GM18511 (cell line): ENCODE measurements at regions not wholly inside any gene's neighbourhood (a gene's known extent, or its start where the extent isn't known, plus 50 kb on each side); places are given as distances from the start of the nearest gene placed in this dataset.

Experiments
- ATAC-seq: cut with Tn5 transposase; IDR thresholded peaks from one replicate; pipeline ENCODE4 v1.9.1; 2021; ENCODE audit warnings: mild to moderate bottlenecking, moderate library complexity; ENCODE audit not compliant: unreplicated experiment

DNA sequence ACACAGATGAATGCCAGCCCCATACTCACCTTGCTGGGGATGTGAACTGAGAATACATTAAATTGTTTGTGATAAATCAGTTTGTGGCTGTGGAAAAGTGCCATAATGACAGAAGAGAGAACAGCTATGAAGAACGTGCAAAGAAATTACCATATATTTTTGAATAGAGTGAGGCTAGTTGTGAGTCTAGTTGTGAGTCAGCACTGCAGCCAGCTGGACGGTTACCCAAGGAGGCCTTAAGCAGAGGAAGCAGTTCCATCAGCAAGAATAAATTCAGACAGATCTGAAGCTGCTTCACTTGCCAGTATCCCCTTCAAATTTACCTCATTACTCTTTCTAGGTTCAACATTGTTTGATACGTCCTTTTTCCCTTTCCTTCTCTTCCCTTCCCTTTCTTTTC lies 446.0 kb downstream of the MTRR start:
- ATAC-seq: no peak

DNA sequence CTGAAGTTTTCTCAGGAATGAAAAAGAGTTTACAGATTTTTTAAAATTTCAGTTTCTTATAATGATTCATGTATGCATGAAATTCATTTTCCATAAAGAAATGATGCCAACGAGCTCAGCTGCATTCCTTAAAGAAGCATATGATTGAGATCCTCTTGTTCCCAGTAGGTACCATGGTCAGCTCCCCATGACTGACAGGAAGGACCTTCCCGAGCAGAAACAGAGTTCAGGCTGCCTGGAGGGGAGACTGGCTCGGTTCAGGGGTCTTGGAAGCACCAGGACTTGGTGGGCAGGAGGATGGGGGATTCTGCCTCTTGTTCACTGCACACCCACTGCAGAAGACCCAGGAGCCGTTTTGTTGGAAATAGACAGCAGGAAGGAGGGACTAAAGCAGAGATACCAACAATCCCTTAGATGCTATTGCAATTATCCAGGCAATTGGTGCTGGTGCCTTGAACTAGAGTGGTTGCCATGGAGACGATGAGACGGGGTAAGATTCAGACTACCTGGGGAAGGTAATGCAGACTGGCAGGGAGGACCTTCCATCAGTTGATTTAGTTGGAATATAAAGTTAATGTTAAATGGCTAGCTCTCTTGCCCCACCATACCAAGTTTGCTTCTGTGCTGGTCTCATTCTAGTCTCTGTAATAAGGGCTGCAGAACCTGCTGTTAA lies 447.8 kb downstream of the MTRR start:
- no peak for ATAC-seq

DNA sequence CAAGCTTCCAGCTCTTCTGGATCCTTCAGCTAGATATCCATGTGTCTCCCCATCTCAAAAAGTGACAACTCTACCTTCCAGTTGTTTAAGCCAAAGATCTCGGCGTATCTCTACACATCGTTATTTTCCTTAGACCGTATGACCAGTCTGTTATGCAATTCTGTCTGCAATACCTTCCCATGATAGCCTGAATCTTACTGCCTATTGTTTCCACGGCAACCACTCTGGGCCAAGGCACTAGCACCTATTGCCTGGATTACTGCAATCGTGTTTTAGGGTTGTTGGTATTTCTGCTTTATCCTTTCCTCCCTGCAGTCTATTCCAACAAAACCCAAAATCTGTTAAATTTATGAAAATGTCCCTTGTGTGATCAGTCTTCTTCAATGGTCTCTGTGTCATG lies 448.4 kb downstream of the MTRR start:
- ATAC-seq: no peak

DNA sequence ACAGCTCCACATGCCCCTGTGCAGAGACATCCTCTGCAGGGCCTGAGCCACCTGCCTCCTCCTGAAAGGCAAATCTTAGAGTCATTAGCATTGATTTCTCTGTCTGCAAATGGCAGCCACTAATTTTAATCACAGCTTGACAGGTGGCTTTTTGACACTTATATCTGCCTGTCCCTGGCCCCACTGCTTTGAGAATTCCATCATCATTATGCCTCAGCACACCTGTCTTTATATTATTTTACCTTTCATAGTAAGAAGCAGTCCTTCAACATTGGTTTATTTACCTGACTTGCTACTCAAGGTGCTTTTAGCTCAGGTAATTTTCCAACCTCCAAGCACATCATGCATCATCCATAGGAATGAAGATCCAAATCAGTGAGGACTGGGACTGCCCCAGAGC lies 451.3 kb downstream of the MTRR start:
- ATAC-seq: no peak

GRCh38 chr5:8321272-8321671 lies 452.3 kb downstream of the MTRR start:
- ATAC-seq: no peak

DNA sequence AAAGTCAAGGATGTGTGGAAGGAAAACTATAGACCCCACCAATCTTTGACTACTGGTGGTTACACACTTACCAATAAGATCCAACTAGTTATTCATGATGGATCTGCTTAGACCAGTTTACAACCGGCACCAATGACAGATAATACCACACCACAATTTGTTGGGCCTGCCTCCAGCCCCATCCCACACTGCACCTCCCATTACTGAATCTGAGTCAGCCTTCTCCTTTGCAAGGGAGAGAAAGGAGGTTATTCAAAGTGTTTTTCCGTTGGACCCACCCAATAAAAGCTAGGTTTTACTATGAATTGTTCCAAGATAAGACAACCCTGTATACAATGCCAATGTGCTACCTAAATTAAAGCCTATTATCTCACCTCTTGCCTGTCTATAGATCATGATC lies 453.5 kb downstream of the MTRR start:
- no peak for ATAC-seq

- ATAC-seq: no peak
These were observed 458.1 kb downstream of the MTRR start for GRCh38 chr5:8327016-8327415.

DNA sequence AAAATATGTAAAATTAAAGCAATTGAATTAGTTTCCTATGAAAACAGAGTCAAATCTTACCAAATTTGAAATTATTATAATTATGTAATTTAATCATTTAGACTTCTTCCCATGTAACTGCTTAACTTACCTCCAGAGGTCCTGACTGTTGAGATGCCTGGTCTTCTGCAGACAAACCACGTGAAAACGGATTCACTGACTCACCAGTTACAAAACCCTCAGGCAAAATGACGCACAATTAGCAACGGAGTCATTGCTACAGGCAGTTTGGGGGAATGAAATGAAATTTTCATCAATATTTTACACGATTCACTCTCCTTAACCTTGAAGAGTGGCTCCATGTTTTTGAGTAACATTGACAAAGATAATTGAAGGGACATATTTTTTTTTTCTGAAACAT lies 460.8 kb downstream of the MTRR start:
- no peak for ATAC-seq

DNA sequence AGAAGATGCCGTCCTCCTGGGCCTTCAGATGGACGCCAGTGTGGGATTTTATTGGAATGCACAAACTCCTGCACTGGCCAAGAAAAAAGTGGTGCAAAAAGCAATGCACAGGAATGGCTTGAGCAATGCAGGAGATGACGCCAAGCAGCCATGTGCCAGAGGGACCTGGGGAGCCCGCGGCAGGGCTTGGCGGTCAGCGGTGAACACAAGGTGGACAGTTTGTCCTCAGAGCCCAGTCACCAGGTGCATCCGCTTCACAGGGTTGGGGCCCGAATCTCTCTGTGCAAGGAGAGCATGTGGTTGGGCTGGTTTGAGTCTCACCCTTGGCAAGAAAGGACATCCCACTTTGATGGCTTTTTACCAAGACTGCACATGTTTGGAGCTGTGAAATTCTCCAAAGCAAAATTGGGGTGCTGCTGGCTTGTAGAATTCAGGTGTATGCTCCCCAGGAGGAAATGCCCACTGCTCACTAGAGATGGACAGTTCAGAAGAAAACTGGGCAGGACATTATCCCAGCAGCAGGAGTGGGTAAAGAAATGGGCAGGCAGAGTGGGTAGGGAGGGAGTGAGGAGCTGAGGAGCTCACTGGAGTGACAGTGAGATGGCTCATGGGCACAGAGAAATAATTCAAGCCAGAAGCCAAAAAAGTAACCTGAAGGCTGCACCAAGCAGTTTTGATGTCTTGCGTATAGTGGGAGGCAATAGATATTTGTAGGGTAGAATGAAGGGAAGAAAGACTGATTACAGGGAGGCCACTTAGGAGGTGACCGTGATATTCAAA lies 463.9 kb downstream of the MTRR start:
- no peak for ATAC-seq

- no peak for ATAC-seq
These were observed 464.5 kb downstream of the MTRR start for GRCh38 chr5:8333485-8333884.

GRCh38 chr5:8333977-8334376 lies 465.0 kb downstream of the MTRR start:
- ATAC-seq: no peak

GRCh38 chr5:8340261-8340660 lies 471.3 kb downstream of the MTRR start:
- no peak for ATAC-seq

DNA sequence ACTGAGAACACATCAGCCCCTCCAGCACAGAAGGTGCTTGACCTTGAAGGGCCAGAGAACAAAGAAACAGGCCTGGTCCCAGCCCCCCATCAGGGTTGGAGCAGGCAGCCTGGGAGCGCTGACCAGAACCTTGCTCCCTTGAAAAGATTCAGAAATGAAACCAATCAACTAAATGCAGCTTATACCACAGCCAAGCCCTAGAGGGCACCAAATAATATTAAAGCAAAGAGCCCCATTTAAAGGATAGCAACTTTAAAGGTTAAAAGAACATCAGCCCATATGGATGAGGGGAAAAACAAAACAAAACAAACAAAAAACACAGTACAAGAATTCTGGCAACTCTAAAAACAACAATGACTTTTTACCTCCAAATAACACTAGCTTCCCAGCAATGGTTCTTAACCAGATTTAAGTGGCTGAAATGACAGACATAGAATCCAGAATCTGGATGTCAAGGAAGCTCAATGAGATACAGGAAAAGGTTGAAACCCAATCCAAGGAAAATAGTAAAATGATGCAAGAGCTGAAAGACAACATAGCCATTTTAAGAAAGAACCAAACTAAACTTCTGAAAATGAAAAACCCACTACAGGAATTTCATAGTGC lies 471.9 kb downstream of the MTRR start:
- ATAC-seq: no peak

DNA sequence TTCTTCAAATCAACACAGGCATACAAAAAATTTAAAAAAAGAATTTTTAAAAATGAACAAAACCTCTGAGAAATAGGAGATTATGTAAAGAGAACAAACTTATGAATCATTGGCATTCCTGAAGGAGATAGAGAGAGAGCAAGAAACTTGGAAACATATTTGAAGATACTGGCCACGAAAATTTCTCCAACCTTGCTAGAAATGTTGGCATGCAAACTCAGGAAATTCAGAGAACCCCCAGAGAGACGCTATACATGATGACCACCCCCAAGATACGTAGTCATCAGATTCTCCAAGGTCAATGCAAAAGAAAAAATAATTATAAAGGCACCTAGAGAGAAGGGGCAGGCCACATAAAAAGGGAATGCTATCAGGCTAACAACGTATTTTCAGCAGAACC lies 472.5 kb downstream of the MTRR start:
- no peak for ATAC-seq

- ATAC-seq: no peak
These were observed 479.0 kb downstream of the MTRR start for GRCh38 chr5:8347984-8348383.

DNA sequence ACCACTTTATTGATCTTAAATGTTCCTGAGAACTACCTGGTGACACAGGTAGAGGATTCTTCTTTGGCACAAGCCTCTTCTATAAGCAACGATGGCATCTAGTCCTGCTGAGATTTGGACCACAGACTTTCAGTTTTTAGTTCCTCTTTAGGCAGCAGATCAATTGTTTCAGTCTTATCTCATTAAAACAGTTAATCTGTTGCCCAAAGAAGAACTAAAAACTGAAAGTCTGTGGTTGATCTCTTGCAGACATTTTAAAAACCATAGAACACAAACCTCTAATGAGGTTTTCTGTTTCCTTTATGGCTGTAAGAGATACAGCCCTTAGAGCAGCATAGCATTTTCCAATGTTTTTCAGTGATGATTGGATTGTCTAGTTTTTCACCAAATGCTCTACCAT lies 480.9 kb downstream of the MTRR start:
- peak; percentile 97 for ATAC-seq

GRCh38 chr5:8350644-8351339 lies 481.8 kb downstream of the MTRR start:
- no peak for ATAC-seq

- ATAC-seq: no peak
These were observed 487.0 kb downstream of the MTRR start for GRCh38 chr5:8355981-8356380.

GRCh38 chr5:8360012-8360411 lies 491.1 kb downstream of the MTRR start:
- no peak for ATAC-seq

GRCh38 chr5:8362495-8362894 lies 493.5 kb downstream of the MTRR start:
- no peak for ATAC-seq

GRCh38 chr5:8363138-8363537 lies 494.2 kb downstream of the MTRR start:
- ATAC-seq: no peak

DNA sequence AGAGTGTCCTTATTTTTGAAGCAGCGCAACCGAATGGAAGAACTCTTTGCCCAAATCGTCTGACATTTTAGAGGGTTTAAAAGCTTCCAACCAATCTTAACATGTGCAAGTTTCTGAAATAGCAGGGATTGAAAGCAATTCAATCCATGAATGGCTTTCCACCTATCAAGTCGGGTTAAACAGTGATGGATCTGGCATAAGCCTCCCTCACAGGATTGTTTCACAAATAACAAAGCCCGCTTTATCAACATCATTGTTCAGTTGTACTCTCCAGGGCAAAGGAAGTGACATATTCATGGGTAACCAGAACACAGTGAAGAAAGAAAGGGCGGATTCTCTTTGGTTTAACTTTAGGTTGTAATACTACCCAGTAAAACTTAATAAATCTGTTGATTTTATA lies 497.3 kb downstream of the MTRR start:
- no peak for ATAC-seq
